HG02973 (cell line): ENCODE measurements at regions not wholly inside any gene's neighbourhood (a gene's known extent, or its start where the extent isn't known, plus 50 kb on each side); places are given as distances from the start of the nearest gene placed in this dataset.

Experiments used
- ATAC-seq: cut with Tn5 transposase; IDR thresholded peaks from one replicate; pipeline ENCODE4 v1.9.1; 2021; ENCODE audit warnings: moderate library complexity; ENCODE audit not compliant: unreplicated experiment

DNA sequence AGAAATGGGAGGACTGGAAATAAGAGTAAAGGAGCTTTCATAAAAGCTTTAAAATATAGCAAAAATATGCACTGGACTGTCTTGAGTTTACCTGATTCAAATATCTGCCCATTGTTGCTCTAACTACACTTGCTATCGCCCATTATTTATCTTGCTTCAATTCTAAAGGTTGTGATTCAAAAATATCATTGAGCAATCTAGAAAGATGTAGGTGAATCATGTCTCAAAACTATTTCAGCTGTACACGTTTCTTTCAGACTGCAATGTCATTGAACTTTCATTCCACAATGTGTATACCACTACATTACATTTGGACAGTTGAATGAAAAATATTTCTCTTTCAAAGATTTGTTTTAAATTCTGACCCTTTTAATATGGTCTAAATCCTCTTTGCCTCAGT, 545.6 kb downstream of the BMP2 start:
- no peak for ATAC-seq

DNA sequence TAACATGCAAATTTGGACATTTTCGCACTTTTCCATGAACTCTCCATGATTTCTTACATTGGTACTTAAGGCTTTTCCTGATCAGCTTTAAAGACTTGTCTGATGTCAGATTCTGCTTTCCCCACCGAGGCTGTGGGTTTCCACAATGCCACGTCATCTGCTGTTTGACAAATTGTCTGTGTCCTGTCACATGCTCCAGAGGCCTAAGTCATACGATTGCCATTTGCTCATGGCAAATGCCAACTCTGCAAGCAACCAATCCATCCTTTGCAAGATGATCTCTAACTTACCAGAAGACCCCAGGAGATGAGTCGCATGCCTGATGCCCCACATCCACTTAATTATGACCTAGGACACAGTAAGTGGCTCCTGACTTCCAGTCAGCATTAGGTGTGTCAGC, 556.5 kb downstream of the BMP2 start:
- ATAC-seq: no peak

DNA sequence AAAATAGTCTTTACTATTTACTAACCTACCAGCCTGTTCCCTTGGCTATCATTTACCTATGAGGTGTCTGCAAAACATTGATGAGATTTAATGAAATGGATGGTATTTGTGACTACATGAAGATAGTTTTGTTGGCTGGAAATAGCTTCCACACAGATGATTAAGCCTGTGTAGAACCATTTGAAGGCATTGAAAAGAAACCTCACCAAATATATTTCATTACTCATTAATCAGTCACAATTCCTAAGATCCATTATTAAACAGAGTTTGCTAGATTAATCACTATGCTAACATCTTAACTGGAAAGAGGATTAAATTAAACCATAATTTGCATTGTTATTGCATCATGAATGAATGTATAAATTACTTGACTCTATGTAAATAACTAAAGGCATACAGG, 560.3 kb downstream of the BMP2 start:
- no peak for ATAC-seq

DNA sequence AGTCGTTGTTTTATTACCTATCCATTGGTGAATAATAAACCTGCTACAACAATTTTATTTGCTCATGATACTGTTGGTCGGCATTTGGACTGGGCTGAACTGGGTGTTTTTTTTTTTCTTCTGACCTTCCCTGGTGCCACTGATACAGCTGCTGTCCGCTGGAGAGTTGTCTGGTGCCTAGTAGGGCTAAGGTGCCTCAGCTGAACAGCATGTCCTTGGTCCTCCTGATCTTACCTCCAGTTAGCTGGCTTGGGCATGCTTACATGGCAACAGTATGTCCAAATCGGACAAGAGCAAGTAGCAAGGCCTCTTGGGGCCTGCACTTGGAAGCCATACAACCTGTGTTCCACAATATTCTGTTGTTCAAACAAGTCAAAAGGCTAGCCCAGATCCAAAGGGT, 563.4 kb downstream of the BMP2 start:
- no peak for ATAC-seq

DNA sequence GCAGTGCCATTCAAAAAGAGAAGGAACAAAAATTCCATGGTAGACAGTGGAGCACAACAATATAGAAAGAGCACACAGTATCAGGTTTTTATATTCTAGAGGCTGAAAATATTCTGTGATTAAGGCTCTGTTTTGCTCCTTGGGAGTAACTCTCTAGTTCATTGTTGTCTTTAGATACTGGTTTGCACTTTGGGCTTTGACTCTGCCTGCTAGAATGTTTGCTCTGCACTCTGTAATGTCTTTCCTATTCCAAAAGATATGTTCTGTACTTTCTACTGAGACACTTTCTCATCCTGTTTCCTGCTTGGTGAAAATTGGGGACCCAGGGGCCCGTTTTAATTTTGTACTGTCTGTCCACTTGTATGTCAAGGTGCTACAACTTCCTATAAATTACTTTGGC, 564.7 kb downstream of the BMP2 start:
- no peak for ATAC-seq

DNA sequence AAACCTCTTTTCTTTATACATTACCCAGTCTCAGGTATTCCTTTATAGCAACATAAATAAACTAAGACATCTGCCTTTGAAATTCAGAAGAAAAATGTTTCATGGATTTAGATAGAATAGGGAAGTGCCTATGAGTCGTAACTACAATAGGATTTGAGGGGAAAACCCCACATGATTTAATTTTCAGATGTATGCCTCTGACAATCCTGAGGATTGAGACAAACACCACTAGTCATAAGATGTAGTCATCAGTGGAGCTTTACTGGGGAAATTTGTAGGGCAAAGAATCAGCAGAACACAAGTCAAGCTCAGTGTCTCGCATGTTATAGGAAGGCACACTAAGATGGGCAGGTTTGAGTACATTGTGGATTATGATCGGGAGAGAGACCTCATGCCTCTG, 566.4 kb downstream of the BMP2 start:
- ATAC-seq: no peak

DNA sequence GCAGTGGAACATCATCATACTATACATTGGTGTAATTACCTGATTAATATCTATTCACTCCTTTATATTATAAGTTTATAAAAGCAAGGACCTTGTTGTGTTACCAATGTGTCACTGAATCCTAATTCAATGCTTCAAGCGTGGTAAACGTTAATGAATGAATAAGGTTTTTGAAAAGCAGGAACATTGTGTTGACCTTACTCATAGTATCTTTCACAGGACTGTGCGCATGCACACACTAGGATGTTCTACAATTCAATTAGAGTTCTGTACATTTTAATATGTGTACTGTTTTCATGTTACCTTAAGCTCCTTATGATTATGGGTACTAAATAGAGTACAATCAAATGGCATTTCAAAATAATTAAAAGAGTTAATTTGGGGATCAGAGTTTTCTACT, 578.5 kb downstream of the BMP2 start:
- ATAC-seq: no peak

DNA sequence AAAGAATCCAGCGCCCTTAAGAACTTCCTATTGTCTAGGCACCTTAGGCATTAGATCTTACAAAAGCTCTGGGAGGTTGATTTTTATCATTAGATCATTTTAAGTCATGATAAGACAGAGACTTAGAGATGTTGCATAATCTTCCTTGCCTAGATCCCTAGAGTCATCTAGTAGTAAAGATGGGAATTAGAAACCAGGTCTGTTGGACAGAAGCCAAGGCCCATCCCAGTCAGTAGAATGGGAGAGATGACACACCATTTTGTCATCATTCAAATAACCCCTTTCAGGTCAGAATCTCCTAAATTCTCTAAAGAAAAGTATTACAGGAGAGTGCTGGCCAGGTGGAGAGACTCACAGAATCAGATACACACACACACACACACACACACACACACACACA, 579.1 kb downstream of the BMP2 start:
- no peak for ATAC-seq

DNA sequence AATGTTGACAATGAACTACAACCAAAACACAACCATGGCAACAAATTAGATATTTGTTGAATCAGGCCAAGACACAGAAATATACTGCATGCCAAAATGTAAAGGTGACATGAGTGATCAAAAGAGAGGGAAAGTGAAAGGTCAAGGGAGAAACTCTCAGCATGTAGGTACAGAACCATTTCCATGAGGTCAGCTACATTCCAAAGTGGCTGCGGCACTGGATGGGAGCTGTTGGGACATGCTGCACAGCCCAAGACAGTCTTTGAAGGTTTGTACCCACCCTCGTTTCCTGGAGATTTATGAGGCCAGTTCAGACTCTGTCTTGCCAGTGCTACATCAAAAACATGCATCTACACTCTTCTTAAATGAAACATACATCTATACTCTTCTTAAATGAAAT, 579.9 kb downstream of the BMP2 start:
- no peak for ATAC-seq

DNA sequence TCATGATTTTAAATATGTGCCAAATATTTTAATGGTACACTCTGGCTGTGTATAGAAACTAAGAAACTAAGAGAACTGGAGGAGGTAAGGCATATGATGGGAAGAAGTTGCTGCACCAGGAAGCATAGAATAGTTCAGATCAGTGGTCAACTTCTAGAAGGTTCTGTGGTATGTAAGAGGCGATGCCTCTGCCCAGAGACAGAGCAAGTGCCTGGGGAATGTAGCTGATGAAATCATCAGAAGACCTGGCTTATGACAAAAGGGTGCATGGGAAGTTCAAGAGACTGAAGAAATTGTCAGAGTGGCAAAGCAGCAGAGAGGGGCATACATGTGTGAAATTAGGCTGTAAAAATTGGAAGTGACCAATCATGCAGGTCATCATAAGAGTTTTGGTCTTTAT, 580.8 kb downstream of the BMP2 start:
- ATAC-seq: no peak

DNA sequence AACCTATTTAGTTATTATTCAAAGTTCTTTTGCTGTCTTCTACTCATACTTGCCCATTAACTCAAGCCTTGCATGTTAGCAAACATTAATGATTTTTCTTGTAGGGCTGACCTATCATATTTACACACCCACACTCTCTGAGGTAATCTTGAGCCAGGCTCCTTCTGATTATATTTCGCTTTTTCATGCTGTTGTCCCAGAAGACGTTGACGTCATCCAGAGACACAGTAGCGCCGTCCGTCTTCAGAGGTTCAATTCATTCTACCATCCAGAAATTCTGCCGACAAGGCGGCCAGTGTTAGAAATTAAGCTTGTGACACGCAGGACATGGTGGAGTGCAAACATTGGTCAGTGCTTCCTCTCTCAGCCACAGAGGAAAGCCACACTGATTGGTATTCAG, 584.7 kb downstream of the BMP2 start:
- no peak for ATAC-seq

DNA sequence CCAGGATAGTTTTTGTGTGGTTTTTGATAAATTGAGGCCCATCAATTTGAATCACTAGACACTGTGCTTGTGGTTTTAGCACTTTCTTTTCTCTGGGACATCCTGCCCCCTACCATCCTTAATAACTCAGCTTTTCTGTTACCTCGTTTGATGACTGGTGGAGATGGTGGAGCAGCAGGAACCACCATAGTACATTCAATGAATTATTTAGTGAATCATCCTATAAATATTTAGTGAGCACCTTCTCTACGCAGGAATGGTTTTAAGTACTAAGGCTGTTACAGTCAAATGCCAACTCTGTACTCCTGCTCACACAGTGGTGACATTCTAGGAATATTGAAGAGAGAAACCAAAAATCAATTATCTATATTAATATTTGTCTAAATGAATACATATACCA, 585.2 kb downstream of the HAO1 start:
- ATAC-seq: no peak

DNA sequence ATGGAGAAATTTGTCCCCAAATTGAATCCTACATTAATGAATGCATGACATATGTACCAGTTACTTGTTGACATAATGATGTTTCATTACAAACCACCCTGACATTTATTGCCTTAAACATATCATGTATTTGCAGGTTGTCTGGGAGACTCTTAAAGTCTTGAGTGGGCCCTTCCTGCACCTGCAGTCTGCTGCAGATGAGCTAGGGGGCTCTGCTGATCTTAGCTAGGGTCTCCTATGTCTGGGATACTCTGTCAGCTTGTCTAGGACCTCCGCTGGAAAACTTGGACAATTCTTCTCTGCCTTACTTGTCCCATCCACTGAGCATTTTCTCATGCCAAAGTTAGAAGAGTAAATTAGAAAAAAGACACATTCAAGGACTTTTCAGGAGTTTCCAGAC, 581.6 kb downstream of the HAO1 start:
- ATAC-seq: no peak

DNA sequence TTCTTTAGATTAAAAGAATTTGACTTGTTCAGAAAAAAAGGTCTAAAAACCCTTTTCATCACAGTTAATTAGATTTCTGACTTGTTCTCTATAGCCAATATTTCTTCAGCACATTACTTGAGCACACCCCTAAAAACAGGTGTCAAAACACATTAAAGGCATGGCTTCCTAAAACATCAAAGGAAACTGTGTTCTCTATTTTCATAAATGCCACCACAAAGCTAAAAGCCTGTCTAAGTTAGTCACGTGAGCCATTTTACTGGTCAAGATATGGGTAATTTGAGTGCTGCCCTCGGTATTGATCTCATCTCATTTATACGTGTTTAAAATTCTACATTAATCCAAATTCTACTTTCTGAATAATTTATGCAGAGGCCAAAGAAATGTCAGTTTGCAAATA, 580.5 kb downstream of the HAO1 start:
- ATAC-seq: no peak

DNA sequence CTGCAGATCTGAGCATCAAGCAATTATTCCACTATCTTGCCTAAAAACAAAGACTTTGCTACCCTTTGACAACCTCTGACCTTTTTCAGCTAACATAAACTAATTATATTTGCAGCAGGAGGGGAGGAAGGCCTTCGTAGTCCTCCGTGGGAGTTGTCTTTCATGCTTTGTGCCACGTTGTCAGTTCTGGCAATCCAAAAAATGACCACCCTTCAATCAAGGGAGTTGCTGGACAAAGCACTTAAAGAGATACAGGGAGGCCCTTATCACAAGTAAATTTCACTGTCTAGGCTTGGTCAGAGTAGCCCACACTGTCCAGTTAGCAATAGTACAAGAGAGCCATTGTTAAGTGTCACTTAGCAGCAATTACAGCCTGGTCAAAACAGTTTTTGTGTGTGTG, 578.9 kb downstream of the HAO1 start:
- no peak for ATAC-seq

DNA sequence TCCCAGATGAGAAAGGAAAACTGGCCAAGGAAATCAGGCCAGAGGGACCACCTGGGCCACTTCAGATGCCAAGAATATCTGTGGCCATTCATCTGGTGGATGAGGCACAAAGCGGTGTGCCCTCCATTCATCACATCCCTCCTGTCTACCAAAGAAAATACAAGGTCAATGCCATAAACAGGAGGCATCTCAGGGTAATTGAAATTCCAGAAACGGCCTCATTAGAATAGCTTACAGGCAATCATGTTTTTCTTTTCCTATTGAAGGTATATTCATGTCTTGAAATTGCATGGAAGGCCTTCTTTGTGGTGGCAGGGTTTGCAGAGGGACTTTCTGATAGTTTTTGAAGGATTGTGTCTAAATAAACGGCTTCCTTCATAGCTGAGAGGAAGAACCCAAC, 578.3 kb downstream of the HAO1 start:
- ATAC-seq: no peak

DNA sequence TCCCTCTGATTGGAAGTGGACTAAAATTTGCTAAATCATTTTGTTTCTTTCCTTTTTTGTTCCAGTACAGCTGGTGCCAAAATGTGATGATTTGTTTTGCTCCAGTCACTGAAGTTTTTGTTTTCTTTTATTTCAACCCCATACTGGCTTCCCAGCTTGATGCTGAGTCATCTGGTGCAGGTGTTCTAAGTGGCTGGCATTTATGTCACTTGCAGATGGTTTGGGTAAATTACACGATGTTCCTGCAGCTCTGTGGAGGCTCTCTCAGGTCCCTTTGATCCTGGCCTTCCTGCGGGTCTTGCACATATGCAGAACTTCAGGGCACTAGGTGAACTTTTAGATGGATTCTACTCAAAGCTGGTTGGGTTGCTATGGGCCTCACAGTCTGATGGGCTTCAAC, 577.7 kb downstream of the HAO1 start:
- no peak for ATAC-seq

DNA sequence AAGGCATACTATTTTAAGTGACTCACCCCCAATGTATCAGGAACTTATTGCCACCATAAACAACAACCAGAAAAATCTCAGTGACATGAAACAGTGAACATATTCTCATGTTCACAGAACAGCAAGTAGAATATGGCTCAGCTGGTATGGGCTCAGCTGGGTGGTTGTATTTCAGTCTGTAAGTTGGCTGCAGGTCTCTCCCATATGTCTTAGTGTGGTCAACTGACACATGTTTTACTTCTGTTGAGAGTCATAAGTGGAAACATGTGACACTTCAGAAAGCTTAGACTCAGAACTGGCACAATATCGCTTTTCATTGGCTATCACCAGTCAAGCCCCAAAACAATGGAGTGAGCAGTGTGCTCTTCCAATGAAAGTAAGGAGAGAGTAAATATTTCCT, 574.1 kb downstream of the HAO1 start:
- ATAC-seq: no peak

DNA sequence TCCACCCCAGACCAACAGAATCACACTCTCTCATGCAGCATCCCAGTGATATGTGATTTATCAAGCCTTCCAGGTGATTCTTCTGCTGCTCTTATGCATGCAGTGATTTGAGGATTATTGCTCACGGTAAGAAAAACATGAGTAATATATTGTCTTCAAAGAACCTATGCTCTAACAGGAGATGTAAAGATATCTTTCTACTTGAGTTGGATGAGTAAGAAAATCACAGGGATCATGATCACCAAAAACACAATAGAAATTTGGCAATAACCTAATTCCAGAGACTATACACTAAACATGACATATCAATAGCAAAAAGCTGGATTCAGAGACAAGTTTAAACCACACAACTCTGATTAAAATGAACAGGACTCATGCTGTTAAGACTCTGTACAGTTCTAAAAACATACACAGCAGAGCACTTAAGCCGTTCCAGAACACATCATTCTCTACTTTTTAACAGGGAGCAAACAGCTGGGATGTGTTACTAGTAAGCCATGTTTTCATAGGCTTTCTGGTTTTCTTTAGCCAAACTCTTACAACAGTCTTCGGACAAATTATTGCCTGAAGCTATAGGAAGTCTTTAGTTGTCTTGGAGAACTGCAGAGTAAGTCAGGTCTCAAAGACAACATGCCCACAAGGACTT, 568.6 kb downstream of the HAO1 start:
- ATAC-seq: no peak

DNA sequence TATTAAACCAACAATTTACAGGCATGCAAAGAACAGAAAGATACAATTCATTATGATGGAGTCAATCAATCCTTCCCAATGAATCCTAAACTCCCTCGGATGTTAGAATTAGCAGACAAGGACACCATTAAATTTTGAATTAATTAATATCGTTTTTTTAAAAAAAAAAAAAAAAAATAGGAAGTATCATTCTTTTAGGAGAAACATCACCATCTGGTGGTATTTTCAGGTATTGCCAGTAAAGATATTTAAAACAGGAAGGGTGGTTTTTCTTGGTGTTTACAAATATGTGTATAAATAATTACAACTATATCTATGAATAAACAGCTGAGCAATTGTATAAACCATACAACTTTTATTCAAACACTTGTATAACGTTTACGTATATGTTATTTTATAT, 564.4 kb downstream of the HAO1 start:
- no peak for ATAC-seq

DNA sequence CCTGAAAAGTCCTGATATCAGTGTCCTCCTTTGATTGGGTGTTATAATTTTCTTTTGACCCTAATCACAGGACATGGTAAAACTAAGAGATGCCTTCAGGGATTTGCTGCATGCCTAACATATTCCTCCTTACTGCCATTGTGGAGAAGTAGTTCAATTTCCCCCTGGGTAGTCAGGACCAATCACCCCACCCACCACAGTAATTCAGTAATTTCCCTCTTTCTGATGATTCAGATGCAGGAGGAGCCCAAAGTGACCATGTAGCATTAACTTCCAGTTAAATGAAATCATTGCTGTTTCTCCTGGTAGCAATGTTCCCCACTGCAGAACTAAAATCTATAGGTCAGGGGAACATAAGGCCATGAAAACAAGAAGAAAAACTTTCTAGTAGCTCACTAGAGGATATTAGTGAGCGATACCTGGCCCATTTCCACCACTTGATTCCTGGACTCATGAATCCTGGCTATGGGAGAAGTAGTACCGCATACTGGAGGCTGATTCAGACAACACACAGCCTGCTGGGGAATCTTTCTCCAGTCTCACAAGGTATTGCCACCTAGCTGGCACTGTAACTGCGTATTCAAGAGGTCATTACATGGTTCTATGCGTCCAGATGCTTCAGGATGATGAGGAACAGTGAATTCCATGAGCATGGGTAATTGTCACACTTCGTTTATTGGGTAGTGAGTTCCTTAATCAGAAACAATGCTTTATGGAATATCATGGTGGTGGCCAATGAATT, 561.2 kb downstream of the HAO1 start:
- ATAC-seq: no peak

DNA sequence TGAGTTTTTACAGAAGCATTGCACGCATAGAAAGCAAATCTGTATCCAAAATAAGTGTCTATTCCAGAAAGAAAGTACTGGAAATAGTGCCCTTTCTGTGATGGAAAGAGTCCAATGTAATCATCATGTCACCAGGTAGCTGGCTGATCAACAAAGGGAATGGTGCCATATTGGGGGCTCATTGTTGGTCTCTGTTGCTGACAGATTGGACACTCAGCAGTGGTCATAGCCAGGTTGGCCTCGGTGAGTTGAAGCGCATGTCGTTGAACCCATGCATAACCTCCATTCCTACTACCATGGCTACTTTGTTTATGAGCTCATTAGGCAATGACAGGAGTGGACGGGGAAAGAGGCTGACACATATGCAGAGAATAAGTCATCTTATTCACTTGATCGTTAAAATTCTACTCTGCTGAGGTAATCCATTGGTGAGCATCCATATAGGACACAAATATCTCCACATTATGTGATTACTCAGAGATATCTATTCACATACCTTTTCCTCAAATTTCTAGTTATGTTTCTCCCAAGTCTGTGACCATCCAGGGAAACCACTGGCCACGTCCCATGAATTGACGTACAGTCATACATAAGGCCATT, 560.5 kb downstream of the HAO1 start:
- ATAC-seq: no peak

DNA sequence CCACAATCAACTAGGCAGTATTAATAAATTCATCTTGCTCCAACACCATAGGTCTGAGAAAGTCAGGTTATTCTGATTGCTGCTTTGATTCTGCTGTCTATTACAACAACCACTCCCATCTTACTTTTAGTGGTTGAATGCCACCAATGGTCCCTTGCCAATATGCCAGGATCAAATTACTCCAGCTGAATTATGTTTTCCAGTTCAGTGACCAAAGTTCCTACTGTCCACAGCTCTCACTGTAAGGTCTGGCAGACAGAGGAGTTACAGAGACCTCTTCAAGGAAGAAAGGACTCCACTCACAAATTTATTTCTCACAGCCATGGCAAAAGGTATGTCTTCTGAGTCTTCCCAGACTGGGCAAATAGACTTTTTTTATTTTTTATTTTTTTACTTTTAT, 557.0 kb downstream of the HAO1 start:
- ATAC-seq: no peak
